Stimulated activated naive B cell treated with anti-CD40 and anti-IgM and Interleukin-4, amounts not matched to agents 10 μg/mL and 1 μg/mL and 100 μg/mL, for 72 hours (primary cell): ENCODE measurements at regions not wholly inside any gene's neighbourhood (a gene's known extent, or its start where the extent isn't known, plus 50 kb on each side); places are given as distances from the start of the nearest gene placed in this dataset.
"Not testable (repeated sequence)": the region's sequence is repeated elsewhere in the genome, so short reads cannot be mapped to it uniquely, and the experiment has no call there.

ENCODE experiments used
- ATAC-seq, 2 donors: fragments of 150-1000 bp; cut with Tn5 transposase; replicated peaks; 2 replicates each; pipeline ENCODE4 v1.10.0; 2021; ENCODE audit warnings: moderate library complexity in 1 of 2
- DNase-seq: peaks from one replicate; pipeline ENCODE4 v3.0.0; 2021
- H3K27ac Mint-ChIP-seq: one replicate; pipeline ENCODE4 v1.8.0; 2022; ENCODE audit warnings: mild to moderate bottlenecking, mixed read lengths
- H3K27me3 Mint-ChIP-seq, 2 donors: one replicate each; pipeline ENCODE4 v1.8.0; 2022; ENCODE audit warnings: mixed read lengths in 2 of 2
- H3K36me3 Mint-ChIP-seq, 2 donors: one replicate each; pipeline ENCODE4 v1.8.0; 2022; ENCODE audit warnings: mixed read lengths in 2 of 2, mild to moderate bottlenecking in 1 of 2
- H3K4me1 Mint-ChIP-seq, 2 donors: one replicate each; pipeline ENCODE4 v1.8.0; 2022; ENCODE audit warnings: mixed read lengths in 2 of 2, mild to moderate bottlenecking in 1 of 2
- H3K4me3 Mint-ChIP-seq, 2 donors: one replicate each; pipeline ENCODE4 v1.8.0; 2022; ENCODE audit warnings: mild to moderate bottlenecking in 2 of 2, mixed read lengths in 2 of 2, moderate library complexity in 1 of 2
- H3K9me3 Mint-ChIP-seq, 2 donors: one replicate each; pipeline ENCODE4 v1.8.0; 2022; ENCODE audit warnings: mixed read lengths in 2 of 2, mild to moderate bottlenecking in 1 of 2

DNA sequence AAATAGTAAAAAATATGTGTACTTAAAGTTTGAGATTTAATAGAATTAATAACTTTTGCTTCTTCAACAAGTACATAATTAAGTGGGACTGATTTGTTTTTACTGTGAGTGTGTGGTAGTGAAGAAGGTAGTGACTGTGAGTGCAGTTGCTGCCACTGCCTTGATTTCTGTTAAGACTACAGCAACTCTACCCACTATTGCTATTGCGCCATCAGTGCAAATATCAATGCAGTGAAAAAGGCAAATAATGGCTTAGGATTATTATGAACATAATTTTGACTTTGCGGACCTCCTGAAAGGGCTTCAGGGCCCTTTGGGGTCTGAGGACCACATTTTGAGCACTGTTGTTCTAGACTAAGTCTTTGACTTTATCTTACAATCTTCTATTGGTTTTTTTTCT, 112.0 kb upstream of the PITX1 start:
- no peak overlapping the region for H3K4me3 Mint-ChIP-seq
- H3K4me1 Mint-ChIP-seq, result peaks cover 0 to 2% of the 10 kb centered on the region in 2 donors
- no peak overlapping the region for H3K27ac Mint-ChIP-seq
- H3K36me3 Mint-ChIP-seq, result no peaks in the 10 kb centered on the region
- H3K27me3 Mint-ChIP-seq, result peaks cover 4 to 35% of the 10 kb centered on the region in 2 donors
- H3K9me3 Mint-ChIP-seq, result peaks cover 8% of the 10 kb centered on the region in 2 donors
- ATAC-seq (no peak), DNase-seq (no peak)

GRCh38 chr5:135143682-135144081, 109.7 kb upstream of the PITX1 start:
- H3K4me1 Mint-ChIP-seq, H3K9me3 Mint-ChIP-seq, DNase-seq, H3K4me3 Mint-ChIP-seq, H3K36me3 Mint-ChIP-seq, ATAC-seq, H3K27ac Mint-ChIP-seq: not testable (repeated sequence)
- H3K27me3 Mint-ChIP-seq, result peaks cover 9 to 42% of the 10 kb centered on the region in 2 donors

- no peaks in the 10 kb centered on the region for H3K36me3 Mint-ChIP-seq
- H3K4me1 Mint-ChIP-seq, result peaks cover 3 to 9% of the 10 kb centered on the region in 2 donors
- peaks cover 0 to 2% of the 10 kb centered on the region in 2 donors for H3K9me3 Mint-ChIP-seq
- H3K27ac Mint-ChIP-seq, result no peak overlapping the region
- H3K4me3 Mint-ChIP-seq, result no peak overlapping the region
- H3K27me3 Mint-ChIP-seq, result peaks cover 9 to 34% of the 10 kb centered on the region in 2 donors
- DNase-seq (no peak), ATAC-seq (no peak)
Observed at GRCh38 chr5:135141303-135142268, 107.6 kb upstream of the PITX1 start.

GRCh38 chr5:135140446-135141204, 106.6 kb upstream of the PITX1 start:
- Mint-ChIP-seq H3K27me3 (peaks cover 16 to 37% of the 10 kb centered on the region in 2 donors), H3K4me1 (peaks cover 3 to 9% of the 10 kb centered on the region in 2 donors), H3K9me3 (peaks cover 0 to 2% of the 10 kb centered on the region in 2 donors), H3K4me3 (no peak overlapping the region), H3K36me3 (peaks cover 0 to 2% of the 10 kb centered on the region in 2 donors), H3K27ac (no peak overlapping the region)
- peak in 1 of 2 donors; percentile 34 for ATAC-seq
- no peak for DNase-seq

DNA sequence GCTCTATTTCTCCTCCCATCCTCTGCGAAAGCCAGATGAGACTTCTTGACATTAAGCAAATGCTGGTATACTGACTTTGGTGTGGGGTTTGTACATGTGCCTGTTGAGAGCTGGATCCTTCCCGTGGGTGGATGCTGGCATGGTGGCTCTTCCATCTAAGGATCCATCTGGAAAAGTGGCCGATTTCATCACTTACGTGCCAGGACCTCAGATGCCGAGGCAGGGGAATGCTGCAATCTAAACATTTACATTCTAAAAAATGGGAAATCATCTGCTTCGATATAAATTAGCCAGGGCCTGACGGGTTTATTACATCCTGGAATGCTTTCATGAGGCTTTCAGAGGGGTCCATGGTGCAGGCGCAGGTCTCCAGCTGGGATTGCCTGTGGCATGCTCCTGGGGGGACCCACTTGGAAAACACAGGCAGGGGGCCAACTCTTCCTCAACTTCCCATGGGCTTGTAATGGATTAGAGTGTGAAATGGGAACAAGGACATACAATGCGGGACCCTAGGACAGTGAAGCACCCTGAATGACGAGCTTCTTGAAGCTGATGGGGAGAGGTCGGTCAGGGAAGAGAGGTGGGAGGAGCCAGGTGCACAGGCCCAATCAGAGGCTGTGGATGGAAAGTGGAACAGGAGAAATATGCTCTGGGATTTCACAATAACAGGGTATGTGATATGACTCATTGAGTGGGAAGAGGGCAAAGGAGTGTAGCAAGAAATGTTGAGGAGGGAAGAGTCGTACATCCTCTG, 105.5 kb upstream of the PITX1 start:
- Mint-ChIP-seq H3K4me3 (no peak overlapping the region), H3K27me3 (peaks cover 19 to 39% of the 10 kb centered on the region in 2 donors), H3K36me3 (peaks cover 0 to 3% of the 10 kb centered on the region in 2 donors), H3K9me3 (peaks cover 0 to 2% of the 10 kb centered on the region in 2 donors), H3K27ac (no peak overlapping the region), H3K4me1 (peaks cover 3 to 9% of the 10 kb centered on the region in 2 donors)
- ATAC-seq, result no peak
- DNase-seq, result no peak

DNA sequence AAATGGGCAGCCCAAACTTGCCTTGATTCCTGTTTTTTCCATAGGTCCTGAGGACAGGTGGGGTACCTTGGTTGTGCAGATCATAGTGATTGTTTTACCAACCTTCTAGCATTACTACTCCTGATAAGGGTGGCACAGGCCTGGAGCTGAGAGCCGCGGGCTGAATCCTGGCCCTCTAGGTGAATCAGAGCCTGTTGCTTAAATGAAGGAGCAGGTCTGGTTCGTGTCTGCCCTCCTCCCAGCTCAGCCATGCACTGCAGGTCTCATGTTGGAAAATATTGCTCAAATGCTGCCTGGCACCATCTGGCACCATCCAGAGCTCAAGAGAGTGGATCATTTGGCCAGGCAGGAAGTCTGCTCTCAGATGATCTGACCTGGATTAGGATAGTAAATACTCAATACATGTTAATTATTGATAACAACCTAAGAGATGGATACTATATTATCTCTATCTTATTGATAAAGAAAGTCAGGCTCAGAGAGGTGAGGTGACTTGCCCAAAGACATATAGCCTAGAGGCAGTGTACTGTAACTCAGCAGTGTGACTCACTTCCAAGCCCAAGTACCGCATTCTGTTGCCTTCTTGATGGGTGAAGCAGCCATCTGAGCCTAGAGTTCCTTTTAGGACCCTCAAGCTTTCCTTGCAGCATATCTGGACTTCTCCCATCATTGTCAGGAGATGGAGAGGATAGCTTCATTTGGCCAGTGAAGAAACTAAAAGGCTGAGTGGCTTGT, 104.3 kb upstream of the PITX1 start:
- H3K9me3 Mint-ChIP-seq, result no peaks in the 10 kb centered on the region
- H3K4me1 Mint-ChIP-seq, result peaks cover 3 to 9% of the 10 kb centered on the region in 2 donors
- H3K4me3 Mint-ChIP-seq, result no peak overlapping the region
- no peak overlapping the region for H3K27ac Mint-ChIP-seq
- no peak for DNase-seq
- H3K36me3 Mint-ChIP-seq, result peaks cover 0 to 3% of the 10 kb centered on the region in 2 donors
- peaks cover 27 to 44% of the 10 kb centered on the region in 2 donors for H3K27me3 Mint-ChIP-seq
- no peak for ATAC-seq

GRCh38 chr5:135137146-135137915, 103.3 kb upstream of the PITX1 start:
- no peak overlapping the region for H3K4me3 Mint-ChIP-seq
- H3K27ac Mint-ChIP-seq, result no peak overlapping the region
- ATAC-seq (no peak), DNase-seq (no peak)
- peaks cover 32 to 49% of the 10 kb centered on the region in 2 donors for H3K27me3 Mint-ChIP-seq
- H3K4me1 Mint-ChIP-seq, result peaks cover 3 to 9% of the 10 kb centered on the region in 2 donors
- H3K9me3 Mint-ChIP-seq, result no peaks in the 10 kb centered on the region
- peaks cover 0 to 3% of the 10 kb centered on the region in 2 donors for H3K36me3 Mint-ChIP-seq

DNA sequence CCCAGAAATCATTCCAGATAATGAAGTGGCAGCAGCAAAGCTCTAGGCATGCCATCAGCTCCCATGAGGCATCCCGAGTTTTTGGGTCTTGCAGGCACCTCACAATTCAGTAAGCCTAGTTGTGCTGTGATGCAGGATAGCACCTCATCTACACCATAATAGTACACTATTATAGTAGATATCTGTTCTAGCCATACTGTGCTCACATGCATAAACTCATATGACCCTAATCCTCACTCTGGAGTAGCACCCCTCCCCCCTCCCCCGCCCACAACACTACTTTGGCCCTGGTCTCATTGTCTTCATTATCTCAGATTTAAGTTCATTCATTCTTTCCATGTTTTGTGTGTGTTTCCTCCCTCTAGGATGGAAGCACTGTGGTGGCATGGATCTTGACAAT, 102.5 kb upstream of the PITX1 start:
- ATAC-seq, result no peak
- Mint-ChIP-seq H3K36me3 (peaks cover 0 to 3% of the 10 kb centered on the region in 2 donors), H3K4me1 (peaks cover 3 to 9% of the 10 kb centered on the region in 2 donors), H3K27ac (no peak overlapping the region), H3K9me3 (no peaks in the 10 kb centered on the region), H3K4me3 (no peak overlapping the region), H3K27me3 (peaks cover 37 to 53% of the 10 kb centered on the region in 2 donors)
- no peak for DNase-seq

GRCh38 chr5:135135530-135136226, 101.7 kb upstream of the PITX1 start:
- no peak overlapping the region for H3K27ac Mint-ChIP-seq
- no peaks in the 10 kb centered on the region for H3K9me3 Mint-ChIP-seq
- DNase-seq, result no peak
- H3K4me1 Mint-ChIP-seq, result peaks cover 3 to 4% of the 10 kb centered on the region in 2 donors
- H3K4me3 Mint-ChIP-seq, result no peak overlapping the region
- H3K36me3 Mint-ChIP-seq, result peaks cover 0 to 3% of the 10 kb centered on the region in 2 donors
- H3K27me3 Mint-ChIP-seq, result peaks cover 38 to 54% of the 10 kb centered on the region in 2 donors
- no peak for ATAC-seq

GRCh38 chr5:135134691-135135381, 100.8 kb upstream of the PITX1 start:
- ATAC-seq (no peak), DNase-seq (no peak)
- Mint-ChIP-seq H3K36me3 (peaks cover 0 to 3% of the 10 kb centered on the region in 2 donors), H3K9me3 (no peaks in the 10 kb centered on the region), H3K27ac (no peak overlapping the region), H3K27me3 (peaks cover 35 to 60% of the 10 kb centered on the region in 2 donors), H3K4me3 (no peak overlapping the region), H3K4me1 (peaks cover 0 to 2% of the 10 kb centered on the region in 2 donors)

- Mint-ChIP-seq H3K4me3 (no peak overlapping the region), H3K4me1 (no peaks in the 10 kb centered on the region), H3K27me3 (peaks cover 38 to 53% of the 10 kb centered on the region in 2 donors), H3K9me3 (no peaks in the 10 kb centered on the region), H3K36me3 (peaks cover 0 to 3% of the 10 kb centered on the region in 2 donors), H3K27ac (no peak overlapping the region)
- ATAC-seq (no peak), DNase-seq (no peak)
Observed at GRCh38 chr5:135133698-135134515, 99.9 kb upstream of the PITX1 start.
